ENCODE measurements at regions not wholly inside any gene's neighbourhood (a gene's known extent, or its start where the extent isn't known, plus 50 kb on each side); places are given as distances from the start of the nearest gene placed in this dataset.

GRCh38 chr2:104521247-104521646, 332.7 kb upstream of the POU3F3 start:
- DNase-seq (ENCODE audit: extremely low spot score), result no peak
- TF ChIP-seq LEF1 (IDR thresholded peaks at IDR 0.05; ENCODE audit: borderline replicate concordance) (no peak), PKNOX1 (IDR thresholded peaks at IDR 0.05) (no peak), FOXK2 (IDR thresholded peaks at IDR 0.05) (no peak), L3MBTL2 (conservative IDR thresholded peaks at IDR 0.05) (no peak), BHLHE40 (IDR thresholded peaks at IDR 0.05; ENCODE audit: borderline replicate concordance) (no peak), TARDBP (IDR thresholded peaks at IDR 0.05) (no peak), SUZ12 (IDR thresholded peaks at IDR 0.05) (no peak), FOXA1 (IDR thresholded peaks at IDR 0.05) (no peak), SP1 (IDR thresholded peaks at IDR 0.05) (no peak), CTBP1 (IDR thresholded peaks at IDR 0.05; ENCODE audit: borderline replicate concordance) (no peak)
- ChIA-PET POLR2A (no interaction called here), CTCF (interaction anchor here (0.6 to 0.7 kb wide), 3 partner anchors 16 to 295 kb away, joined by 3 to 4 read pairs (median 3); no protein-coding TSS in a partner anchor)

- CTCF ChIA-PET, result no interaction called here
- no peak for TF ChIP-seq LEF1 (IDR thresholded peaks at IDR 0.05; ENCODE audit: borderline replicate concordance)
- no peak for TF ChIP-seq ARNT (IDR thresholded peaks at IDR 0.05)
- TF ChIP-seq ZNF384 (IDR thresholded peaks at IDR 0.05), result no peak
- no peak for TF ChIP-seq ELF4 (IDR thresholded peaks at IDR 0.05)
- TF ChIP-seq BHLHE40 (IDR thresholded peaks at IDR 0.05; ENCODE audit: borderline replicate concordance), result no peak
- TF ChIP-seq CTBP1 (IDR thresholded peaks at IDR 0.05; ENCODE audit: borderline replicate concordance), result no peak
- TF ChIP-seq FOXA1 (IDR thresholded peaks at IDR 0.05), result no peak
- no peak for TF ChIP-seq NFRKB (IDR thresholded peaks at IDR 0.05)
- POLR2A ChIA-PET, result no interaction called here
- DNase-seq (ENCODE audit: extremely low spot score), result no peak
Measured at GRCh38 chr2:104523921-104524320, 330.0 kb upstream of the POU3F3 start.

GRCh38 chr2:104528101-104528500, 325.8 kb upstream of the POU3F3 start:
- no peak for DNase-seq (ENCODE audit: extremely low spot score)
- CTCF ChIA-PET, result no interaction called here
- TF ChIP-seq TARDBP (IDR thresholded peaks at IDR 0.05), result no peak
- TF ChIP-seq ELF4 (IDR thresholded peaks at IDR 0.05), result no peak
- no peak for TF ChIP-seq L3MBTL2 (conservative IDR thresholded peaks at IDR 0.05)
- TF ChIP-seq NFRKB (IDR thresholded peaks at IDR 0.05), result no peak
- TF ChIP-seq ARNT (IDR thresholded peaks at IDR 0.05), result no peak
- POLR2A ChIA-PET, result no interaction called here

GRCh38 chr2:104531122-104531521, 322.8 kb upstream of the POU3F3 start:
- POLR2A ChIA-PET, result no interaction called here
- no peak for DNase-seq (ENCODE audit: extremely low spot score)
- no peak for TF ChIP-seq FOXM1 (IDR thresholded peaks at IDR 0.05; ENCODE audit: borderline replicate concordance)
- TF ChIP-seq ARNT (IDR thresholded peaks at IDR 0.05), result no peak
- TF ChIP-seq FOXK2 (IDR thresholded peaks at IDR 0.05), result no peak
- no peak for TF ChIP-seq ZNF384 (IDR thresholded peaks at IDR 0.05)
- TF ChIP-seq BHLHE40 (IDR thresholded peaks at IDR 0.05; ENCODE audit: borderline replicate concordance), result no peak
- no peak for TF ChIP-seq NFRKB (IDR thresholded peaks at IDR 0.05)
- no peak for TF ChIP-seq L3MBTL2 (conservative IDR thresholded peaks at IDR 0.05)
- no peak for TF ChIP-seq LEF1 (IDR thresholded peaks at IDR 0.05; ENCODE audit: borderline replicate concordance)
- TF ChIP-seq SUZ12 (IDR thresholded peaks at IDR 0.05), result no peak
- TF ChIP-seq FOXA1 (IDR thresholded peaks at IDR 0.05), result no peak
- CTCF ChIA-PET, result no interaction called here

GRCh38 chr2:104537116-104537515, 316.8 kb upstream of the POU3F3 start:
- ChIA-PET POLR2A (no interaction called here), CTCF (interaction anchor here (0.7 kb wide), 1 partner anchor 16 kb away, joined by 4 read pairs; no protein-coding TSS in a partner anchor)
- TF ChIP-seq FOXK2 (IDR thresholded peaks at IDR 0.05) (no peak), BHLHE40 (IDR thresholded peaks at IDR 0.05; ENCODE audit: borderline replicate concordance) (no peak), LEF1 (IDR thresholded peaks at IDR 0.05; ENCODE audit: borderline replicate concordance) (no peak), SP1 (IDR thresholded peaks at IDR 0.05) (no peak), NFRKB (IDR thresholded peaks at IDR 0.05) (no peak), SUZ12 (IDR thresholded peaks at IDR 0.05) (no peak), PKNOX1 (IDR thresholded peaks at IDR 0.05) (no peak), ARNT (IDR thresholded peaks at IDR 0.05) (no peak), FOXM1 (IDR thresholded peaks at IDR 0.05; ENCODE audit: borderline replicate concordance) (no peak), ZNF384 (IDR thresholded peaks at IDR 0.05) (no peak), FOXA1 (IDR thresholded peaks at IDR 0.05) (no peak), TARDBP (IDR thresholded peaks at IDR 0.05) (no peak)
- no peak for DNase-seq (ENCODE audit: extremely low spot score)

GRCh38 chr2:104538077-104538476, 315.8 kb upstream of the POU3F3 start:
- DNase-seq (ENCODE audit: extremely low spot score), result no peak
- POLR2A ChIA-PET, result no interaction called here
- no peak for TF ChIP-seq PKNOX1 (IDR thresholded peaks at IDR 0.05)
- TF ChIP-seq BHLHE40 (IDR thresholded peaks at IDR 0.05; ENCODE audit: borderline replicate concordance), result no peak
- TF ChIP-seq SUZ12 (IDR thresholded peaks at IDR 0.05), result no peak
- no peak for TF ChIP-seq ARNT (IDR thresholded peaks at IDR 0.05)
- no peak for TF ChIP-seq ZNF384 (IDR thresholded peaks at IDR 0.05)
- no peak for TF ChIP-seq HDGF (IDR thresholded peaks at IDR 0.05; ENCODE audit: borderline replicate concordance)
- CTCF ChIA-PET, result no interaction called here

GRCh38 chr2:104539649-104540048, 314.3 kb upstream of the POU3F3 start:
- ChIA-PET POLR2A (no interaction called here), CTCF (interaction anchor here (1.1 kb wide), 1 partner anchor 310 kb away, joined by 3 read pairs; no protein-coding TSS in a partner anchor)
- no peak for TF ChIP-seq L3MBTL2 (conservative IDR thresholded peaks at IDR 0.05)
- no peak for TF ChIP-seq BHLHE40 (IDR thresholded peaks at IDR 0.05; ENCODE audit: borderline replicate concordance)
- TF ChIP-seq PKNOX1 (IDR thresholded peaks at IDR 0.05), result no peak
- TF ChIP-seq SUZ12 (IDR thresholded peaks at IDR 0.05), result no peak
- TF ChIP-seq FOXK2 (IDR thresholded peaks at IDR 0.05), result no peak
- no peak for TF ChIP-seq ELF4 (IDR thresholded peaks at IDR 0.05)
- TF ChIP-seq NFRKB (IDR thresholded peaks at IDR 0.05), result no peak
- TF ChIP-seq FOXM1 (IDR thresholded peaks at IDR 0.05; ENCODE audit: borderline replicate concordance), result no peak
- no peak for TF ChIP-seq HDGF (IDR thresholded peaks at IDR 0.05; ENCODE audit: borderline replicate concordance)
- no peak for TF ChIP-seq LEF1 (IDR thresholded peaks at IDR 0.05; ENCODE audit: borderline replicate concordance)
- TF ChIP-seq SP1 (IDR thresholded peaks at IDR 0.05), result no peak
- TF ChIP-seq ZNF384 (IDR thresholded peaks at IDR 0.05), result no peak
- DNase-seq (ENCODE audit: extremely low spot score), result no peak
